ENCODE measurements at regions not wholly inside any gene's neighbourhood (a gene's known extent, or its start where the extent isn't known, plus 50 kb on each side); places are given as distances from the start of the nearest gene placed in this dataset.
"Not testable (repeated sequence)": the region's sequence is repeated elsewhere in the genome, so short reads cannot be mapped to it uniquely, and the experiment has no call there.

GRCh38 chr4:86482306-86483172, 111.6 kb upstream of the PTPN13 start:
- DNase-seq, result peak; percentile 43

GRCh38 chr4:86483173-86483490, 111.0 kb upstream of the PTPN13 start:
- no peak for DNase-seq

DNA sequence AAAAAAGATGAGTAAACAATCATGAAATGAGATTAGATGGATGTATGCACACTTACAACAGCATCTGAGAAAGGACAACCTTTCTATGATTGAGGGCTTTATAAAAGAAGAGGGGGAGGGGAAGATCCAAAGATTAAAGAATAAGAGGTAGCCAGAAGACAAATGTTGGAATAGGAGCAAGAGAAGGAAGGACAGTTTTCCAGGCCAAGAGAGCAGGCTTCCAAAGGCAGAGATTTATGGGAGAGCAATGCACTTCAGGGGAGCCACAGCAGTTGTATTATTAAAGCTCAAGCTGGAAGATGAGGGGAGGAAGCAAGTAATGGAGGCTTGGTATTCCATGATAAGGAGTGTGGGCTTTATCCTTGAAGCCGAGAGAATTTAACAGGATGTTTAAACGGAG, 110.3 kb upstream of the PTPN13 start:
- no peak for DNase-seq

GRCh38 chr4:86484241-86484640, 109.9 kb upstream of the PTPN13 start:
- DNase-seq, result no peak

GRCh38 chr4:86487738-86488348, 106.3 kb upstream of the PTPN13 start:
- no peak for DNase-seq

- peak; percentile 45 for DNase-seq
Observed at GRCh38 chr4:86493460-86493859, 100.7 kb upstream of the PTPN13 start.

- peak; percentile 83 for DNase-seq
Observed at GRCh38 chr4:86496094-86497080, 97.7 kb upstream of the PTPN13 start.

DNA sequence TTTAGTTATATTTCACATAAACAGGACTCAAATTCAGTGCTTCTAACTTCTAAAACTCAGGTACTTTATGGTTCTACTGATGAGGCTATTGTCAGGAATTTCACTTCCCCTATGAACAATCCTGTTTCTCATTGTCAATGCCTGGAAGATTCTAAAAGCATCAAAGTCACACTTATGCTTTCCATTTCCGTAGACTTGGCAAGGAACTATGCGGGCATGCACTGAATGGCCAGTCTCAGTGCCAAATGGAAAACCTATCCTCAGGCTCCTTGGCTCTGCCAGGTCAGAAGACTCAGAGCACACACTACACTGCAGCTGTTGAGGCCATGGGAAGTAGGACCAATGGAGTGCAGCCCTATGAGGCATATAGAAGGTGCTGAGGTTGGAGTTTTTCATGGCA, 97.0 kb upstream of the PTPN13 start:
- peak; percentile 32 for DNase-seq

DNA sequence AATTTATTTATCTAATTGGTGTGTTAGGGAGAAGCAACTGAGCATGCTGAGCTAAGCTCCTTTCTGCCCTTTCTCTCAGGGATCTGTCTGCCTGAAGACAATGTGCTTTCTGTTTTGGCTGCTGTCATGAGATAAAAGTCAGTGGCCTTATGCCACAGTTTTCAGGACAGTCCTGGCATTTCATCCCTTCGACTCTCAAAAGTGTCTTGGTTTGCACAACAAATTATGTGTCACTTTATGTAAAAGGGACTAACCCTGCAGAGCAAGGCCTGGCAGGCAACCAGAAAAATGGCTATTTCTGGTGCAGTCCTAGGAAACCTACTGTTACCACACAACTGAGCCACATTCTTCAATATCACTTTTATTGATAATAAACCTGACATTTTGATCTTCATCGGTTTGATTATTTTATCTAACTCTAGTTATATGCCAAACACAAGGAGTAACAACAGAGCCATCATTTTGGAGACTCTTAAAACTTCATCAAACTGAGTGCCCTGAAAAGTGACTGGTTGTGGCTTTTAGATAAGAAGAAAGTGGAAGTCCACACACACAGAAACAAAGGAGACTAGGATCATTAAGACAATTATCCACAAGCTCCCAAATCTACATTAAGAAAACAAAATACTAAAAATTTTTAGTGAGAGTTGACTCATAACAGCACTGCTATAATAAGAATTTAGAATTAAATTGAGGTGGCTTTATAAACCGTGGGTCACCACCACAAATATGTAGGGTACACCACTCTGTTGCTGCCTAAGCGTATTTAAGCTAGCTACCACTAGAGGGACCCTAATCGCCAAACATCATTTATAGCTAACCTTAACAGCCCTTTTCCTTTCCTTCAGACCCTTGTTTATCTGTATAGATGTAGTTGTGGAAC, 95.9 kb upstream of the PTPN13 start:
- peak; percentile 79 for DNase-seq

- no peak for DNase-seq
Observed at GRCh38 chr4:86498863-86499166, 95.3 kb upstream of the PTPN13 start.

DNA sequence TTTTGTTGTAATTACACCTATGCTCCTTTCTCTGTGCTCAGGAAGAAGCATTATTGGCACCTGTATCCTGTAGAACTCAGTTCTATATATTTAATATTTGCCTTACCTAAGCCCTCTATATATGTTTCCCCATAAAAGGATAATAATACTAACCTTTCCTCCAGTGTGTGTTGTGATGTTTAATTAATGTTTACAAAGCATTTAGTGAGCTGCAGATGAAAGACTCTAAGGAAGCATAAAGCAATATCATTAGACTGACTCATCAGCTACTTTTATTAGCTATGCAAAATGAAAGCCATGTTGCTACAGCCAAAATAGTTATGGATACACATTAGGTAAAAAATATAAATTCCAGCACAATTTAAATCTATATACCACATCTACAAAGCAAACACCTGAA, 93.6 kb upstream of the PTPN13 start:
- peak; percentile 19 for DNase-seq

- peak; percentile 51 for DNase-seq
Observed at GRCh38 chr4:86502081-86502480, 92.0 kb upstream of the PTPN13 start.

GRCh38 chr4:86506591-86506990, 87.5 kb upstream of the PTPN13 start:
- no peak for DNase-seq

DNA sequence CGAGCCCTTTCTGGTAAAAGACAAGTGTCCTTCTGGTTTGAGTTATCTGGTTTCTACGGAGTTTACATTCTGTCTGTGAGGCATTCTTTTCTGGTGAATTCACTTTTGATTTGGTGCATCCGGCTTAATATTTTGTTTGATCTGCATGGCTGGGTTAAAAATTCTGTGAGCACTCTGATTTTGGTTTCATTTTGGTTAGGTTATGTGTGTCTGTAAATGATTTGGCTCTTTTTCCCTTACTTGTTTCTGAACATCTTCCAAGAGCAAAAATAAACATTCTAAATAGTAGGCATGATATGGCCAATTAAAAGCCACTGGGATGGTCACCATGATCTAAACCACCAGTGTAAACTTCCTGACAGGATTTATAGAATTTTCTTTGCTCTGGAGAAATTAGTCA, 85.7 kb upstream of the PTPN13 start:
- peak; percentile 88 for DNase-seq

- DNase-seq, result no peak
Observed at GRCh38 chr4:86511590-86511989, 82.5 kb upstream of the PTPN13 start.

DNA sequence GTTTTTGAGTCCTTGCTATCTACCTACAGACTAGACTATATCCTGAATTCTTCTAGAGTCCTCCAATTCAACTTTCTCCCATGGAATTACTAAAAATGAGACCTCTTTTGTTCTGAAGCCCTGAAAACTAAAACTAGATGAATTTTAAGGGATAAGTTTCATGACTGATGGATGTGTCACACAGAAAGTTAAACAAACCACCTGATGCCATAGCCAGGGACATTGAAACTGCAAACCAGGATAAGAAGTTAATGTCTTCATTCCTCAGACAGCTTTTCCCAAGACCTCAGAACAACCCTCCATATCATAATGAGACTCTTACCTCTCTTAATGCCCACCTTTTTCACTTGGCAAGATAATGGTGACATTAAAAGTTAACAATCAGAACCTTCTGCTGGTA, 81.5 kb upstream of the PTPN13 start:
- DNase-seq, result no peak

DNA sequence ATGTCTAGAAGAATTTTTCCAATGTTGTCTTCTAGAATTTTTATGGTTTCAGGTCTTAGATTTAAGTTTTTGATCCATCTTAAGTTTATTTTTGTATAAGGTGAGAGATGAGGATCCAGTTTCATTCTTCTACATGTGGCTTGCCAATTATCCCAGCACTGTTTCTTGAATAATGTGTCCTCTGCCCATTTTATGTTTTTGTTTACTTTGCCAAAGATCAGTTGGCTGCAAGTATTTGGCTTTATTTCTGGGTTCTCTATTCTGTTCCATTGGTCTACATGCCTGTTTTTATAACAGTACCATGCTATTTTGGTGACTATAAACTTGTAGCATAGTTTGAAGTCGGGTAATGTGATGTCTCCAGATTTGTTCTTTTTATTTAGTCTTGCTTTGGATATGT, 78.2 kb upstream of the PTPN13 start:
- not testable (repeated sequence) for DNase-seq

GRCh38 chr4:86521373-86521969, 72.6 kb upstream of the PTPN13 start:
- DNase-seq, result no peak

GRCh38 chr4:86522349-86522748, 71.8 kb upstream of the PTPN13 start:
- peak; percentile 8 for DNase-seq

DNA sequence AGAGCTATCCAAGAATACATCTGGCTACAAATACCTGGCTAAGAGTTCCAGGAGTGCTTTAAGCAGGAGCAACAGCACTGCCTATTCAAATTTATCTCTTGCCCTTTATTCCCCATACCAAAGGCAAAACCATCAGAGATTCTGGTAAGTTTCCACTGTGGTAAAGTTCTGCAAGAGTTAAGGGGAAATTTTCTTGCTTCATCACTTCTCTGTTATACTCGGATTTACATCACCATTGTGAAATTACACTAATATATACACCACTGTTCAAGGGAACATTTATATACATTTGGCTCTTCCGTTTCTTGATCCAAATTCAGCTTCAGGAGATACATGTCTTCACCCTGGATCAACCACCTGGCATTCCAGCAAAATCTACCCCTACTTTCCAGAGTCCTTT, 70.8 kb upstream of the PTPN13 start:
- no peak for DNase-seq

GRCh38 chr4:86527713-86528112, 66.4 kb upstream of the PTPN13 start:
- not testable (repeated sequence) for DNase-seq

GRCh38 chr4:86529436-86529835, 64.7 kb upstream of the PTPN13 start:
- no peak for DNase-seq

All from fibroblast of skin of right biceps (primary cell).